ENCODE measurements at regions not wholly inside any gene's neighbourhood (a gene's known extent, or its start where the extent isn't known, plus 50 kb on each side); places are given as distances from the start of the nearest gene placed in this dataset.

DNA sequence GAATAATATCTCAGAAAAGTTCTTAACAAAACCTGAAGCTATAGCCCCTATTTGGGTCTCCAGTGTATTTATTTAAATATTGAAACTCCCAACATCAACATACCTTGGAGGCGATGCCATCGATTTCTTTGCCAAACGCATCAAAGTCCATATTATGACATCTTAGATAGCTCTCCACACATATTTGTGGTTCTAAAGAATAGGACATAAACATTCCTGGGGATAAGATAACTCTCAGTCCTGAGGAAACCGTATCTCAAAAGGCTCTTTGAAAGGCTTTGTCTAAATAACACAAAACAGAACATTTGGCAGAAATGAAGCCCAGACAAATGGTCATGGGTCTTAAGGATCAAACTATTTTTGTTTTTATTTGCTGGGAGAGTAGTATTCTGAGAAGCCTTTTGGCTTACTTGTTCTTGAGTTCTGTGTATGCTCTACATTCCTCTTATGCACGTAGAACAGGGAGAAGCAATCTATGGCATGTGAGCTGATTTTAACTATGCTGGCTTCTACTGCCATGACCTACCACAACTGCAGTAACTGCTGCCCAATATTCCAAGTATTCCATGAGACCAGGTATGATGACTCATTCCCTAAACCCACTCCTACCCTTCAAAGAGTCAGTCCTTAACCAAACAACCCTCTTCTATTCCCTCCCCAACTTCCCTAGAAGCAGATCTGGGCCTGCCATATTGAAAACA, 279.0 kb upstream of the ZFHX3 start (continued):
- TF ChIP-seq, protein P1, sequence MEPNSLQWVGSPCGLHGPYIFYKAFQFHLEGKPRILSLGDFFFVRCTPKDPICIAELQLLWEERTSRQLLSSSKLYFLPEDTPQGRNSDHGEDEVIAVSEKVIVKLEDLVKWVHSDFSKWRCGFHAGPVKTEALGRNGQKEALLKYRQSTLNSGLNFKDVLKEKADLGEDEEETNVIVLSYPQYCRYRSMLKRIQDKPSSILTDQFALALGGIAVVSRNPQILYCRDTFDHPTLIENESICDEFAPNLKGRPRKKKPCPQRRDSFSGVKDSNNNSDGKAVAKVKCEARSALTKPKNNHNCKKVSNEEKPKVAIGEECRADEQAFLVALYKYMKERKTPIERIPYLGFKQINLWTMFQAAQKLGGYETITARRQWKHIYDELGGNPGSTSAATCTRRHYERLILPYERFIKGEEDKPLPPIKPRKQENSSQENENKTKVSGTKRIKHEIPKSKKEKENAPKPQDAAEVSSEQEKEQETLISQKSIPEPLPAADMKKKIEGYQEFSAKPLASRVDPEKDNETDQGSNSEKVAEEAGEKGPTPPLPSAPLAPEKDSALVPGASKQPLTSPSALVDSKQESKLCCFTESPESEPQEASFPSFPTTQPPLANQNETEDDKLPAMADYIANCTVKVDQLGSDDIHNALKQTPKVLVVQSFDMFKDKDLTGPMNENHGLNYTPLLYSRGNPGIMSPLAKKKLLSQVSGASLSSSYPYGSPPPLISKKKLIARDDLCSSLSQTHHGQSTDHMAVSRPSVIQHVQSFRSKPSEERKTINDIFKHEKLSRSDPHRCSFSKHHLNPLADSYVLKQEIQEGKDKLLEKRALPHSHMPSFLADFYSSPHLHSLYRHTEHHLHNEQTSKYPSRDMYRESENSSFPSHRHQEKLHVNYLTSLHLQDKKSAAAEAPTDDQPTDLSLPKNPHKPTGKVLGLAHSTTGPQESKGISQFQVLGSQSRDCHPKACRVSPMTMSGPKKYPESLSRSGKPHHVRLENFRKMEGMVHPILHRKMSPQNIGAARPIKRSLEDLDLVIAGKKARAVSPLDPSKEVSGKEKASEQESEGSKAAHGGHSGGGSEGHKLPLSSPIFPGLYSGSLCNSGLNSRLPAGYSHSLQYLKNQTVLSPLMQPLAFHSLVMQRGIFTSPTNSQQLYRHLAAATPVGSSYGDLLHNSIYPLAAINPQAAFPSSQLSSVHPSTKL (CRISPR knock-in tag; IDR thresholded peaks at IDR 0.05): 0 out of 2 replicates have a peak, but pooled peaks have one; percentile 16
- TF ChIP-seq ZNF431 (CRISPR knock-in tag; IDR thresholded peaks at IDR 0.05; ENCODE audit: borderline replicate concordance, low read depth): no peak
- no peak for TF ChIP-seq ZFP36 (IDR thresholded peaks at IDR 0.05; ENCODE audit: borderline replicate concordance, low read depth, low read length, partially characterized antibody)
- TF ChIP-seq JARID2 (CRISPR knock-in tag; IDR thresholded peaks at IDR 0.05; ENCODE audit: insufficient replicate concordance): no peak
- no peak for TF ChIP-seq RFX5 (IDR thresholded peaks at IDR 0.05; ENCODE audit: low read depth, low read length)
- no peak for TF ChIP-seq REL (CRISPR knock-in tag; conservative IDR thresholded peaks at IDR 0.05)
- 0 out of 2 replicates have a peak, but pooled peaks have one; percentile 11 for TF ChIP-seq HHEX (CRISPR knock-in tag; IDR thresholded peaks at IDR 0.05)
- TF ChIP-seq, protein P2, sequence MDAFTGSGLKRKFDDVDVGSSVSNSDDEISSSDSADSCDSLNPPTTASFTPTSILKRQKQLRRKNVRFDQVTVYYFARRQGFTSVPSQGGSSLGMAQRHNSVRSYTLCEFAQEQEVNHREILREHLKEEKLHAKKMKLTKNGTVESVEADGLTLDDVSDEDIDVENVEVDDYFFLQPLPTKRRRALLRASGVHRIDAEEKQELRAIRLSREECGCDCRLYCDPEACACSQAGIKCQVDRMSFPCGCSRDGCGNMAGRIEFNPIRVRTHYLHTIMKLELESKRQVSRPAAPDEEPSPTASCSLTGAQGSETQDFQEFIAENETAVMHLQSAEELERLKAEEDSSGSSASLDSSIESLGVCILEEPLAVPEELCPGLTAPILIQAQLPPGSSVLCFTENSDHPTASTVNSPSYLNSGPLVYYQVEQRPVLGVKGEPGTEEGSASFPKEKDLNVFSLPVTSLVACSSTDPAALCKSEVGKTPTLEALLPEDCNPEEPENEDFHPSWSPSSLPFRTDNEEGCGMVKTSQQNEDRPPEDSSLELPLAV (CRISPR knock-in tag; conservative IDR thresholded peaks at IDR 0.05; ENCODE audit: low read depth): no peak
- TF ChIP-seq ZNF879 (CRISPR knock-in tag; IDR thresholded peaks at IDR 0.05): no peak
- no peak for TF ChIP-seq NCOA5 (CRISPR knock-in tag; IDR thresholded peaks at IDR 0.05)
- no peak for TF ChIP-seq SOX6 (IDR thresholded peaks at IDR 0.05)
- TF ChIP-seq SOX6 (CRISPR knock-in tag; IDR thresholded peaks at IDR 0.05): peak; percentile 66
- TF ChIP-seq KLF11 (CRISPR knock-in tag; IDR thresholded peaks at IDR 0.05): no peak
- TF ChIP-seq ZNF253 (CRISPR knock-in tag; IDR thresholded peaks at IDR 0.05; ENCODE audit: borderline replicate concordance): no peak
- no peak for TF ChIP-seq SOX13 (IDR thresholded peaks at IDR 0.05)
- 0 out of 4 replicates have a peak, but pooled peaks of 1 of the 2 experiments have one; percentile 24 for TF ChIP-seq SOX13 (CRISPR knock-in tag; conservative IDR thresholded peaks at IDR 0.05 in 1 of 2, IDR thresholded peaks at IDR 0.05 in 1 of 2)
- TF ChIP-seq MZF1 (CRISPR knock-in tag; IDR thresholded peaks at IDR 0.05; ENCODE audit: borderline replicate concordance): no peak
- no peak for TF ChIP-seq ZNF570 (CRISPR knock-in tag; IDR thresholded peaks at IDR 0.05; ENCODE audit: borderline replicate concordance)
- no peak for TF ChIP-seq SP4 (CRISPR knock-in tag; IDR thresholded peaks at IDR 0.05)
- TF ChIP-seq NONO (IDR thresholded peaks at IDR 0.05): no peak
- no peak for TF ChIP-seq NONO (CRISPR knock-in tag; conservative IDR thresholded peaks at IDR 0.05)
- no peak for TF ChIP-seq ZNF331 (CRISPR knock-in tag; IDR thresholded peaks at IDR 0.05)
- TF ChIP-seq DMAP1 (CRISPR knock-in tag; IDR thresholded peaks at IDR 0.05): no peak
- TF ChIP-seq, protein P3, sequence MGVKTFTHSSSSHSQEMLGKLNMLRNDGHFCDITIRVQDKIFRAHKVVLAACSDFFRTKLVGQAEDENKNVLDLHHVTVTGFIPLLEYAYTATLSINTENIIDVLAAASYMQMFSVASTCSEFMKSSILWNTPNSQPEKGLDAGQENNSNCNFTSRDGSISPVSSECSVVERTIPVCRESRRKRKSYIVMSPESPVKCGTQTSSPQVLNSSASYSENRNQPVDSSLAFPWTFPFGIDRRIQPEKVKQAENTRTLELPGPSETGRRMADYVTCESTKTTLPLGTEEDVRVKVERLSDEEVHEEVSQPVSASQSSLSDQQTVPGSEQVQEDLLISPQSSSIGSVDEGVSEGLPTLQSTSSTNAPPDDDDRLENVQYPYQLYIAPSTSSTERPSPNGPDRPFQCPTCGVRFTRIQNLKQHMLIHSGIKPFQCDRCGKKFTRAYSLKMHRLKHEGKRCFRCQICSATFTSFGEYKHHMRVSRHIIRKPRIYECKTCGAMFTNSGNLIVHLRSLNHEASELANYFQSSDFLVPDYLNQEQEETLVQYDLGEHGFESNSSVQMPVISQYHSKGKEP (CRISPR knock-in tag; IDR thresholded peaks at IDR 0.05): no peak

Measured in HepG2 (cell line).